K562 (cell line): ENCODE measurements at regions not wholly inside any gene's neighbourhood (a gene's known extent, or its start where the extent isn't known, plus 50 kb on each side); places are given as distances from the start of the nearest gene placed in this dataset.

Source experiments
- ATAC-seq: fragments of 200-7000 bp; cut with Tn5 transposase; 3 replicates; pipeline ENCODE4 v1.9.1; 2020; ENCODE audit warnings: moderate library complexity
- BruUV-seq: library from RNA; stranded (reverse); fragments of 400-500 nt; replicated peaks from 2 replicates; lab custom pipeline; 2021; lab: Mats Ljungman, UMichigan
- CTCF ChIA-PET: fragments of 300-600 bp; formaldehyde crosslinking; extraction: SDS; loops from one replicate; lab custom pipeline; 2021; ENCODE audit warnings: low intra/inter-chr PET ratio; lab: Yijun Ruan, JAX
- POLR2A ChIA-PET: fragments of 300-600, 350-650 bp; sonication (Branson Sonifier 250); formaldehyde crosslinking; extraction: SDS; loops from one replicate; lab custom pipeline; 2021; ENCODE audit warnings: antibody characterized with exemption, inconsistent platforms; lab: Yijun Ruan, JAX
- DNase-seq, 4 experiments: peaks; one replicate each; pipeline versions ENCODE4 v3.0.0 to v3.0.0-alpha.2; 2011 to 2018; ENCODE audit warnings: low spot score in 3 of 4, mixed read lengths in 3 of 4; ENCODE audit errors: extremely low read depth in 1 of 4
- FAIRE-seq: peaks from 2 replicates; lab custom pipeline; 2011; peaks lifted over from hg19 to GRCh38; lab: Jason Lieb, UNC
- H2AFZ ChIP-seq: 2 replicates; pipeline ENCODE4 v1.6.0; 2011; ENCODE audit warnings: low read depth, low read length, control low read depth, inconsistent platforms
- H3K27ac ChIP-seq: fragments of 200-600 bp; 3 replicates; pipeline ENCODE4 v1.8.0; 2011; ENCODE audit warnings: low read depth, mild to moderate bottlenecking, control low read depth, inconsistent platforms, low read length, moderate library complexity, mixed read lengths; ENCODE audit errors: extremely low read depth
- H3K27me3 ChIP-seq, 2 experiments: fragments of 300-600 bp in 1 of 2; 2 replicates in 1 of 2; 3 replicates in 1 of 2; pipeline versions ENCODE4 v1.6.0 to v1.8.0; 2011; ENCODE audit warnings: inconsistent platforms in 2 of 2, low read length in 2 of 2, mild to moderate bottlenecking in 1 of 2, mixed read lengths in 1 of 2, moderate library complexity in 1 of 2; ENCODE audit not compliant: control insufficient read depth in 2 of 2, insufficient read depth in 2 of 2
- H3K36me3 ChIP-seq: fragments of 300-600 bp; 3 replicates; pipeline ENCODE4 v1.8.0; 2011; ENCODE audit warnings: mild to moderate bottlenecking, low read length, inconsistent platforms; ENCODE audit not compliant: control insufficient read depth, insufficient read depth
- H3K4me1 ChIP-seq, 2 experiments: fragments of 200-600 bp in 1 of 2; replicated peaks in 1 of 2; 2 replicates in 1 of 2; 3 replicates in 1 of 2; pipeline versions ENCODE4 v1.5.1 to v1.8.0; 2011; ENCODE audit warnings: inconsistent platforms in 2 of 2, low read length in 2 of 2, mild to moderate bottlenecking in 1 of 2, mixed read lengths in 1 of 2, moderate library complexity in 1 of 2; ENCODE audit not compliant: control insufficient read depth in 2 of 2, insufficient read depth in 2 of 2
- H3K4me2 ChIP-seq: 2 replicates; pipeline ENCODE4 v1.6.1; 2011; ENCODE audit warnings: low read length, control low read depth, inconsistent platforms, mixed read lengths; ENCODE audit not compliant: insufficient read depth
- H3K4me3 ChIP-seq: fragments of 200-600 bp; sonication (generic), shearing (Covaris generic); 2 replicates; pipeline ENCODE4 v1.5.1; 2016; ENCODE audit warnings: control low read depth, inconsistent platforms
- H3K79me2 ChIP-seq: fragments of 200-600 bp; 3 replicates; pipeline ENCODE4 v1.8.0; 2011; ENCODE audit warnings: low read length, inconsistent platforms; ENCODE audit not compliant: control insufficient read depth, insufficient read depth
- H3K9ac ChIP-seq, 2 experiments: 2 replicates each; pipeline versions ENCODE4 v1.6.0 to v1.6.1; 2011; ENCODE audit warnings: low read depth in 2 of 2, low read length in 2 of 2, control low read depth in 1 of 2, inconsistent platforms in 1 of 2, mild to moderate bottlenecking in 1 of 2, mixed read lengths in 1 of 2; ENCODE audit not compliant: insufficient read depth in 1 of 2
- H3K9me1 ChIP-seq: one replicate; pipeline ENCODE4 v1.6.0; 2011; ENCODE audit warnings: inconsistent platforms, mild to moderate bottlenecking, low read length, moderate library complexity; ENCODE audit not compliant: control insufficient read depth, insufficient read depth
- H3K9me3 ChIP-seq: replicated peaks from 2 replicates; pipeline ENCODE4 v1.5.1; 2011; ENCODE audit warnings: low read depth, low read length, inconsistent platforms; ENCODE audit not compliant: control insufficient read depth, insufficient read depth
- H4K20me1 ChIP-seq: replicated peaks from 2 replicates; pipeline ENCODE4 v1.6.1; 2011; ENCODE audit warnings: low read length, inconsistent platforms, mixed read lengths; ENCODE audit not compliant: control insufficient read depth, insufficient read depth
- CREM ChIP-seq: IDR thresholded peaks from 2 replicates; pipeline ENCODE4 v1.6.1; 2014; ENCODE audit warnings: antibody characterized with exemption, low read depth
- MED1 ChIP-seq: sonication (generic); formaldehyde crosslinking; IDR thresholded peaks from 2 replicates; pipeline ENCODE4 v1.8.1; 2023; ENCODE audit warnings: missing genetic modification reagents, borderline replicate concordance
- NELFE ChIP-seq: IDR thresholded peaks from 2 replicates; pipeline ENCODE4 v1.6.1; 2011; ENCODE audit warnings: mild to moderate bottlenecking; ENCODE audit not compliant: insufficient read depth, insufficient read length
- NFYB ChIP-seq: IDR thresholded peaks from 2 replicates; pipeline ENCODE4 v1.6.1; 2011; ENCODE audit warnings: mild to moderate bottlenecking, moderate library complexity; ENCODE audit not compliant: insufficient read length; ENCODE audit errors: extremely low read depth
- SOX6 ChIP-seq: fragments of 450-650 bp; IDR thresholded peaks from 2 replicates; pipeline ENCODE4 v1.6.1; 2014; ENCODE audit warnings: mild to moderate bottlenecking
- SRSF1 ChIP-seq: fragments of 200-400 bp; formaldehyde crosslinking; IDR thresholded peaks from 2 replicates; pipeline ENCODE4 v1.6.1; 2017; ENCODE audit warnings: mild to moderate bottlenecking, low read depth, low read length, moderate library complexity
- TEAD1 ChIP-seq, 2 experiments: fragments of 450-650 bp in 1 of 2; sonication (generic) in 1 of 2; formaldehyde crosslinking; IDR thresholded peaks; 2 replicates each; pipeline versions ENCODE4 v1.4.0 to v1.8.0; 2020 to 2022; ENCODE audit warnings: mild to moderate bottlenecking in 2 of 2, missing genetic modification reagents in 1 of 2
- ZNF274 ChIP-seq: IDR thresholded peaks from 2 replicates; pipeline ENCODE4 v1.6.1; 2011; ENCODE audit warnings: low read depth, mild to moderate bottlenecking, low read length, moderate library complexity, borderline replicate concordance
- WGBS: fragments of 100-300 bp; shearing (Covaris generic); methylation state at CpG from one replicate; pipeline ENCODE4 v1.1.6; 2016; ENCODE audit warnings: low coverage, mixed read lengths; ENCODE audit not compliant: insufficient coverage; ENCODE audit errors: missing lambda C conversion rate; 5-methylcytosine and 5-hydroxymethylcytosine counted together
- in situ Hi-C: fragments of 300-500 bp; cut with MboI; formaldehyde crosslinking; loops from 4 replicates; pipeline ENCODE4 v1.15.0; 2018; ENCODE audit warnings: inconsistent platforms, mixed read lengths
- intact Hi-C: fragments of 100-400 bp; cut with micrococcal nuclease; formaldehyde crosslinking; loops from 2 replicates; pipeline ENCODE4 v1.14.2; 2022
- TF ChIP-seq, protein P1 (sequence below), 2 experiments: fragments of 450-650 bp in 1 of 2; sonication (generic) in 1 of 2; formaldehyde crosslinking; conservative IDR thresholded peaks; 2 replicates each; pipeline versions ENCODE4 v1.4.0 to v1.8.1; 2020 to 2022; ENCODE audit warnings: mild to moderate bottlenecking in 1 of 2, missing genetic modification reagents in 1 of 2
- TF ChIP-seq, protein P2 (sequence below): sonication (generic); formaldehyde crosslinking; IDR thresholded peaks from 2 replicates; pipeline ENCODE4 v1.8.0; 2022; ENCODE audit warnings: missing genetic modification reagents, mild to moderate bottlenecking, borderline replicate concordance
- TF ChIP-seq, protein P3 (sequence below): fragments of 250-450 bp; sonication (Bioruptor Pico); IDR thresholded peaks from 2 replicates; pipeline ENCODE4 v1.5.0; 2020; ENCODE audit warnings: mild to moderate bottlenecking
- TF ChIP-seq, protein P4 (sequence below), 2 experiments: IDR thresholded peaks; 2 replicates each; pipeline ENCODE4 v1.6.1; 2012; ENCODE audit warnings: improper control_type of control experiment in 2 of 2, low read depth in 2 of 2, low read length in 2 of 2, borderline replicate concordance in 1 of 2
- TF ChIP-seq, protein P5 (sequence below): fragments of 250-450 bp; sonication (Bioruptor Pico); IDR thresholded peaks from 2 replicates; pipeline ENCODE4 v1.5.0; 2021; ENCODE audit warnings: mild to moderate bottlenecking, borderline replicate concordance

DNA sequence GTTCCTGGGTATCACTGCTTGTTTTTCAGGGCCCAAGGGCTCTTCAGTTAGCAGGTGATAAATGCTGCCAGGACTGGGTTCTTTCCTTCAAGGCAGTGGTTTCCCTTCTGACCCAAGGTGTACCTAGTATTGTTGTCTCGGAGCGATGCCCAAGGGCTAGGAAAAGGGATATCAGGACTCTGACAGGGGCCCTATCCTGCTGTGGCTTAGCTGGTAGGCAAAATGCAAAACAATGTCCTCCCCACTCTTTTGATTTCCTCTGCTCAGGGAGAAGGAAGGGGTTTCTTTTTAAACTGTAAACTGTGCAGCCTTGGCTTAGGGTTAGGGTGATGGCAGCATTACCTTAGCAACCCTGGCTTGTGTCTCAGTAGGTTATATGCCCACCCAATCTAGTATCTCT, 508.8 kb upstream of the CTNND2 start:
- H3K36me3 ChIP-seq, result no peaks in the 10 kb centered on the region
- ChIA-PET POLR2A (no interaction called here), CTCF (no interaction called here)
- H3K27ac ChIP-seq, result no peak overlapping the region
- no TSS peak for BruUV-seq
- FAIRE-seq, result no peak
- H4K20me1 ChIP-seq, result no peaks in the 10 kb centered on the region
- no peak overlapping the region for H3K4me3 ChIP-seq
- no peak overlapping the region for H3K9ac ChIP-seq
- no peak for ATAC-seq
- no peak overlapping the region for H3K4me2 ChIP-seq
- in situ Hi-C loops, result no loop called here
- intact Hi-C loops, result no loop called here
- 0% methylated on average over 2 of the region's 2 CpGs for WGBS
- H3K9me3 ChIP-seq, result no peaks in the 10 kb centered on the region; the same call in 1 of the 2 replicates
- H2AFZ ChIP-seq, result no peak overlapping the region
- no peaks in the 10 kb centered on the region for H3K27me3 ChIP-seq
- no peak for DNase-seq
- H3K9me1 ChIP-seq, result no peaks in the 10 kb centered on the region
- H3K79me2 ChIP-seq, result no peaks in the 10 kb centered on the region
- H3K4me1 ChIP-seq, result no peaks in the 10 kb centered on the region
- no peak for TF ChIP-seq CREM
- TF ChIP-seq, protein P1, sequence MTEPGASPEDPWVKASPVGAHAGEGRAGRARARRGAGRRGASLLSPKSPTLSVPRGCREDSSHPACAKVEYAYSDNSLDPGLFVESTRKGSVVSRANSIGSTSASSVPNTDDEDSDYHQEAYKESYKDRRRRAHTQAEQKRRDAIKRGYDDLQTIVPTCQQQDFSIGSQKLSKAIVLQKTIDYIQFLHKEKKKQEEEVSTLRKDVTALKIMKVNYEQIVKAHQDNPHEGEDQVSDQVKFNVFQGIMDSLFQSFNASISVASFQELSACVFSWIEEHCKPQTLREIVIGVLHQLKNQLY (CRISPR knock-in tag; conservative IDR thresholded peaks at IDR 0.05), result no peak
- TF ChIP-seq TEAD1 (CRISPR knock-in tag; IDR thresholded peaks at IDR 0.05), result no peak
- no peak for TF ChIP-seq MED1 (CRISPR knock-in tag)
- no peak for TF ChIP-seq ZNF274
- TF ChIP-seq SRSF1, result no peak
- TF ChIP-seq, protein P2, sequence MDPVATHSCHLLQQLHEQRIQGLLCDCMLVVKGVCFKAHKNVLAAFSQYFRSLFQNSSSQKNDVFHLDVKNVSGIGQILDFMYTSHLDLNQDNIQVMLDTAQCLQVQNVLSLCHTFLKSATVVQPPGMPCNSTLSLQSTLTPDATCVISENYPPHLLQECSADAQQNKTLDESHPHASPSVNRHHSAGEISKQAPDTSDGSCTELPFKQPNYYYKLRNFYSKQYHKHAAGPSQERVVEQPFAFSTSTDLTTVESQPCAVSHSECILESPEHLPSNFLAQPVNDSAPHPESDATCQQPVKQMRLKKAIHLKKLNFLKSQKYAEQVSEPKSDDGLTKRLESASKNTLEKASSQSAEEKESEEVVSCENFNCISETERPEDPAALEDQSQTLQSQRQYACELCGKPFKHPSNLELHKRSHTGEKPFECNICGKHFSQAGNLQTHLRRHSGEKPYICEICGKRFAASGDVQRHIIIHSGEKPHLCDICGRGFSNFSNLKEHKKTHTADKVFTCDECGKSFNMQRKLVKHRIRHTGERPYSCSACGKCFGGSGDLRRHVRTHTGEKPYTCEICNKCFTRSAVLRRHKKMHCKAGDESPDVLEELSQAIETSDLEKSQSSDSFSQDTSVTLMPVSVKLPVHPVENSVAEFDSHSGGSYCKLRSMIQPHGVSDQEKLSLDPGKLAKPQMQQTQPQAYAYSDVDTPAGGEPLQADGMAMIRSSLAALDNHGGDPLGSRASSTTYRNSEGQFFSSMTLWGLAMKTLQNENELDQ, result no peak
- TF ChIP-seq, protein P3, sequence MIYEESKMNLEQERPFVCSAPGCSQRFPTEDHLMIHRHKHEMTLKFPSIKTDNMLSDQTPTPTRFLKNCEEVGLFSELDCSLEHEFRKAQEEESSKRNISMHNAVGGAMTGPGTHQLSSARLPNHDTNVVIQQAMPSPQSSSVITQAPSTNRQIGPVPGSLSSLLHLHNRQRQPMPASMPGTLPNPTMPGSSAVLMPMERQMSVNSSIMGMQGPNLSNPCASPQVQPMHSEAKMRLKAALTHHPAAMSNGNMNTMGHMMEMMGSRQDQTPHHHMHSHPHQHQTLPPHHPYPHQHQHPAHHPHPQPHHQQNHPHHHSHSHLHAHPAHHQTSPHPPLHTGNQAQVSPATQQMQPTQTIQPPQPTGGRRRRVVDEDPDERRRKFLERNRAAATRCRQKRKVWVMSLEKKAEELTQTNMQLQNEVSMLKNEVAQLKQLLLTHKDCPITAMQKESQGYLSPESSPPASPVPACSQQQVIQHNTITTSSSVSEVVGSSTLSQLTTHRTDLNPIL (CRISPR knock-in tag), result no peak
- TF ChIP-seq, protein P4, sequence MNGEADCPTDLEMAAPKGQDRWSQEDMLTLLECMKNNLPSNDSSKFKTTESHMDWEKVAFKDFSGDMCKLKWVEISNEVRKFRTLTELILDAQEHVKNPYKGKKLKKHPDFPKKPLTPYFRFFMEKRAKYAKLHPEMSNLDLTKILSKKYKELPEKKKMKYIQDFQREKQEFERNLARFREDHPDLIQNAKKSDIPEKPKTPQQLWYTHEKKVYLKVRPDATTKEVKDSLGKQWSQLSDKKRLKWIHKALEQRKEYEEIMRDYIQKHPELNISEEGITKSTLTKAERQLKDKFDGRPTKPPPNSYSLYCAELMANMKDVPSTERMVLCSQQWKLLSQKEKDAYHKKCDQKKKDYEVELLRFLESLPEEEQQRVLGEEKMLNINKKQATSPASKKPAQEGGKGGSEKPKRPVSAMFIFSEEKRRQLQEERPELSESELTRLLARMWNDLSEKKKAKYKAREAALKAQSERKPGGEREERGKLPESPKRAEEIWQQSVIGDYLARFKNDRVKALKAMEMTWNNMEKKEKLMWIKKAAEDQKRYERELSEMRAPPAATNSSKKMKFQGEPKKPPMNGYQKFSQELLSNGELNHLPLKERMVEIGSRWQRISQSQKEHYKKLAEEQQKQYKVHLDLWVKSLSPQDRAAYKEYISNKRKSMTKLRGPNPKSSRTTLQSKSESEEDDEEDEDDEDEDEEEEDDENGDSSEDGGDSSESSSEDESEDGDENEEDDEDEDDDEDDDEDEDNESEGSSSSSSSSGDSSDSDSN (IDR thresholded peaks at IDR 0.05; ENCODE audit: borderline replicate concordance in 1 of 2, low read depth in 2 of 2, low read length in 2 of 2), result no peak
- TF ChIP-seq SOX6, result no peak
- TF ChIP-seq NELFE, result no peak
- TF ChIP-seq NFYB, result no peak
- TF ChIP-seq, protein P5, sequence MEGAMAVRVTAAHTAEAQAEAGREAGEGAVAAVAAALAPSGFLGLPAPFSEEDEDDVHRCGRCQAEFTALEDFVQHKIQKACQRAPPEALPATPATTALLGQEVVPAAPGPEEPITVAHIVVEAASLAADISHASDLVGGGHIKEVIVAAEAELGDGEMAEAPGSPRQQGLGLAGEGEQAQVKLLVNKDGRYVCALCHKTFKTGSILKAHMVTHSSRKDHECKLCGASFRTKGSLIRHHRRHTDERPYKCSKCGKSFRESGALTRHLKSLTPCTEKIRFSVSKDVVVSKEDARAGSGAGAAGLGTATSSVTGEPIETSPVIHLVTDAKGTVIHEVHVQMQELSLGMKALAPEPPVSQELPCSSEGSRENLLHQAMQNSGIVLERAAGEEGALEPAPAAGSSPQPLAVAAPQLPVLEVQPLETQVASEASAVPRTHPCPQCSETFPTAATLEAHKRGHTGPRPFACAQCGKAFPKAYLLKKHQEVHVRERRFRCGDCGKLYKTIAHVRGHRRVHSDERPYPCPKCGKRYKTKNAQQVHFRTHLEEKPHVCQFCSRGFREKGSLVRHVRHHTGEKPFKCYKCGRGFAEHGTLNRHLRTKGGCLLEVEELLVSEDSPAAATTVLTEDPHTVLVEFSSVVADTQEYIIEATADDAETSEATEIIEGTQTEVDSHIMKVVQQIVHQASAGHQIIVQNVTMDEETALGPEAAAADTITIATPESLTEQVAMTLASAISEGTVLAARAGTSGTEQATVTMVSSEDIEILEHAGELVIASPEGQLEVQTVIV (CRISPR knock-in tag), result no peak
